GM12872 (cell line): ENCODE measurements at regions not wholly inside any gene's neighbourhood (a gene's known extent, or its start where the extent isn't known, plus 50 kb on each side); places are given as distances from the start of the nearest gene placed in this dataset.

ENCODE experiments used
- TF ChIP-seq, protein P1 (sequence below): IDR thresholded peaks from 3 replicates; pipeline ENCODE4 v1.5.1; 2011; ENCODE audit warnings: low read depth, mild to moderate bottlenecking, low read length, moderate library complexity; ENCODE audit not compliant: insufficient read depth

DNA sequence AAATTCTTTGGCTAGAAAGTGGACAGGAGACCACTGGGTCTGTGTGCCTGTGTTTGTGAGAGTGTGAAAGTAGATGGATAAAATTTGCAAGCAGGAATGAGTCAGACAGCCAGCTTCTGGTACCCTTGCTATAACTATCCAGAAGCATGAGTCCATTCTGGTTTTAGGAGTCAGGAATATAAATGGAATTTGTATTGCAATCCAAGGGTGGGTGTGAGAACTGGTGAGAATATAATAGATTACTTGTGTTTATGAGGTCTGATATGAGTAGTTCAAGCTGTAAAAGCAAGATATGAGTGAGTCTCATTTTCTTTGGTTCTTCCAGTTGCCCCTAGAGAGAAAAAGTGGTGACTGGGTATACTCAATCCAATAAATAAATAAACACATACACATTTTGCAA lies 212.7 kb upstream of the TAPT1 start:
- TF ChIP-seq, protein P1, sequence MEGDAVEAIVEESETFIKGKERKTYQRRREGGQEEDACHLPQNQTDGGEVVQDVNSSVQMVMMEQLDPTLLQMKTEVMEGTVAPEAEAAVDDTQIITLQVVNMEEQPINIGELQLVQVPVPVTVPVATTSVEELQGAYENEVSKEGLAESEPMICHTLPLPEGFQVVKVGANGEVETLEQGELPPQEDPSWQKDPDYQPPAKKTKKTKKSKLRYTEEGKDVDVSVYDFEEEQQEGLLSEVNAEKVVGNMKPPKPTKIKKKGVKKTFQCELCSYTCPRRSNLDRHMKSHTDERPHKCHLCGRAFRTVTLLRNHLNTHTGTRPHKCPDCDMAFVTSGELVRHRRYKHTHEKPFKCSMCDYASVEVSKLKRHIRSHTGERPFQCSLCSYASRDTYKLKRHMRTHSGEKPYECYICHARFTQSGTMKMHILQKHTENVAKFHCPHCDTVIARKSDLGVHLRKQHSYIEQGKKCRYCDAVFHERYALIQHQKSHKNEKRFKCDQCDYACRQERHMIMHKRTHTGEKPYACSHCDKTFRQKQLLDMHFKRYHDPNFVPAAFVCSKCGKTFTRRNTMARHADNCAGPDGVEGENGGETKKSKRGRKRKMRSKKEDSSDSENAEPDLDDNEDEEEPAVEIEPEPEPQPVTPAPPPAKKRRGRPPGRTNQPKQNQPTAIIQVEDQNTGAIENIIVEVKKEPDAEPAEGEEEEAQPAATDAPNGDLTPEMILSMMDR, result no peak

DNA sequence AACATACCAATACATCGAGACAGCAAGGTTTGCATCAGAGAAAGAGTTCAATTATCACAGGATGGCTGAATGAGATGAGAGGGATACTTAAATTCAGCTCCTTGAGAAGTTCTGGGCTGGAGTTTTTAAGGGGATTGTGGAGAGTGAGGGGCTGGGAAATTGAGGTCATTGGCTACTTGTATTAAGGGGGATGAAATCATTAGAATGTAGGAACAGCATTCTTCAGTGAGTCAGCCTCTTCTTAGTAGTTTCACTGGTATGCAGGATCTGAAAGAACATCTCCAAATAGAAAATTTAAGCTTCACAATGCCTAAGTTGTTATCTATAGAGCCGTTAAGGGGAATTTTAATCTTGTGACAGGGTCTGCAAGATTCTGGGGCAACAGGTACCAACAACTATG lies 211.6 kb upstream of the TAPT1 start:
- TF ChIP-seq, protein P1, result no peak

DNA sequence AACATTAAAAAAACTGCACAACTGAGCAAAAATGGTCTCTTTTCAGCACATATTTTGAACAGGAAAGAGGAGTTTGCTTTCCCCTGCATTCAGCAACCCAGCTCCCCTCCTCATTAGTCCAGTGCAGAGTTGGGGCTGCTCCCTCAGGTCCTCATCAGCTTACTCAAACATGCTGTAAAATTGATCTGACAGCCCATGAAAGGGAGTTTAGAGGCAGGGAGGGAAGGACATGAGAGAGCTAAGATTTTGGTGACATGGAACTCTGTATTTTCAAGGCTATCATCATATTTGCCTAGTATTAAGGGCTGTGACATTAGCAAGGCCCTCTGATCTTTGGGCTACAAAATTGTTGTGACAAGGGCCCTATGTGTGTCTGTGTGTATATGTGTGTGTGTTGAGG lies 205.6 kb upstream of the TAPT1 start:
- TF ChIP-seq, protein P1, result no peak

DNA sequence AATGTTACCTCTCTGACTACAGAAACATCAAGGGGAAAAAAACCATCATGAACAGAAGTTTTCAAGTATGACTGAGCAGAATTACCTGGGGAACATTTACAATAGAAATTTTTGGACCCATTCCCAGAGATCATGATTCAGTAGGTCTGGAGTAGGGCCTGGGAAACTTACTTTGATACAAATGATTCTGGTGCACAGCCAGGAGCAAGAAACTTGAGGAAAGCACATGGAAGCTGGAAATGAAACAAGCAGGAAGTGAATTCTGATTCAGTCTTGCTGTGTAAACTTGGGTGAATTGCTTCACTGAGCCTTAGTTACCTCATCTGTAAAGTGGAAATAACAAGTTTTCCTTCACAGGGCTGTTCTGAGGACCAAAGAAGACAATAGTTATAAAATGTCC lies 192.5 kb upstream of the TAPT1 start:
- TF ChIP-seq, protein P1, result no peak

DNA sequence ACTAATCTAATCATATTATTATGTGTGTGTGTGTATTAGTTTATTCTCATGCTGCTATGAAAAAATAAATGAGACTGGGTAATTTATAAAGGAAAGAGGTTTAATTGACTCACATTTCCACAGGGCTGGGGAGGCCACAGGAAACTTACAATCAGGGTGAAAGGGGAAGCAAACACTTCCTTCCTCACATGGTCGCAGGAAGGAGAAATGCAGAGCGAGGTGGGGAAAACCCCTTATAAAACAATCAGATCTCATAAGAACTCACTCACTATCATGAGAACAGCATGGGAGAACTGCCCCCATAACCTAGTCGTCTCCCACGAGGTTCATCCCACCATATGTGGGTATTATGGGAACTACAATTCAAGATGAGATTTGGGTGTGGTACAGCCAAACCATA lies 190.9 kb upstream of the TAPT1 start:
- TF ChIP-seq, protein P1, result no peak

DNA sequence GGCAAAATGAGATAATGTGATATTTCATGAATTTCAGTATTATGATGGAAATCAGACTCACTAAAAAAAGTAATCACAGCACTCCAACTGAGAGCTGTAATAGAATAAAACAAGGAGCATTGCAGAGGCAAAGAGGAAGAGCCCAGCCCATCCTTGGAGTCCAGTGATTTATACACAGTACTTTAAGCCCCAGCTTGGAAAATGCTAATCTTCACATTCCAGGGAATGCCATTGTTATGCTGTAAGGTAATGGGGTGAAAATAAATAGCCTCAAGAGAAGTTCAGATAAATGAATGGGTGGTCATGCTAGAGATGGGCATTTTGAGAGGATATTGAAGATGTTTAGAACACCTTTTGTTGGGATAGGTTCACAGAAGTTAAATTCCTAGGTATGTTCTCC lies 190.3 kb upstream of the TAPT1 start:
- TF ChIP-seq, protein P1, result no peak

DNA sequence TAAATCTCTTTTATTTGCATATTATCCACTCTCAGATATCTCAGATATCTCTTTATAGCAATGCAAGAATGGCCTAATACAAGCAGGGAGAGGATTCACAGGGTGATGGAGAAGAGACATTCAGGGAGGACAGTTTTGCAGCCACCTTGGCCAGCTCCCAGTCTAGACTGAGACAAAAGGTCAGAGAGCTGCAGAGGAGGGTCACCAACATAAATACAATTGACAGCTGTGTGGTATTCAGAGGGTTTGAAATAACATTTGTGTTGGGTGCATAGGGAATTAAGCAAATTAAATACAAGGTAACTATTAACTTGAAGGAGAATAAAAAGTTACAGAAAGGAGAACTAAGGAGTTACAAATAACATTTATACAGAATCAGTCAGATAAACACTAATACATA lies 189.5 kb upstream of the TAPT1 start:
- TF ChIP-seq, protein P1, result no peak
